ENCODE measurements at regions not wholly inside any gene's neighbourhood (a gene's known extent, or its start where the extent isn't known, plus 50 kb on each side); places are given as distances from the start of the nearest gene placed in this dataset.

GRCh38 chr13:29654384-29654783 lies 58.9 kb upstream of the SLC7A1 start:
- no peak overlapping the region for H3K27ac ChIP-seq
- DNase-seq, result no peak
- no peaks in the 10 kb centered on the region for H3K36me3 ChIP-seq
- intact Hi-C loops (cut with DNase I), result no loop called here
- no peaks in the 10 kb centered on the region for H3K4me1 ChIP-seq
- no peak overlapping the region for H3K4me3 ChIP-seq
- WGBS, 2 donors, result 93 to 98% methylated on average over 6 of the region's 6 CpGs
- no peaks in the 10 kb centered on the region for H3K27me3 ChIP-seq
- H3K9me3 ChIP-seq, result peaks cover 0 to 4% (median 3%) of the 10 kb centered on the region in 3 donors
- no peak for TF ChIP-seq CTCF (IDR thresholded peaks at IDR 0.05)
- no peak for TF ChIP-seq POLR2A (IDR thresholded peaks at IDR 0.05)

- no peaks in the 10 kb centered on the region for H3K9me3 ChIP-seq
- H3K27me3 ChIP-seq, result no peaks in the 10 kb centered on the region
- intact Hi-C loops (cut with DNase I), result no loop called here
- H3K4me3 ChIP-seq, result no peak overlapping the region
- peak overlapping the region in 1 of 4 donors; percentile 73 for H3K27ac ChIP-seq
- no peak for DNase-seq
- H3K4me1 ChIP-seq, result no peaks in the 10 kb centered on the region
- 70 to 85% methylated on average over 2 of the region's 2 CpGs for WGBS, 2 donors
- no peaks in the 10 kb centered on the region for H3K36me3 ChIP-seq
- no peak for TF ChIP-seq POLR2A (IDR thresholded peaks at IDR 0.05)
- no peak for TF ChIP-seq CTCF (IDR thresholded peaks at IDR 0.05)
Measured at GRCh38 chr13:29648760-29649159, 53.3 kb upstream of the SLC7A1 start.
